NCI-H345 treated with DMSO at 0.1 percent for 48 hours (cell line): ENCODE measurements at regions not wholly inside any gene's neighbourhood (a gene's known extent, or its start where the extent isn't known, plus 50 kb on each side); places are given as distances from the start of the nearest gene placed in this dataset.

Experiments
- DNase-seq: peaks from one replicate; lab custom pipeline; 2025; ENCODE audit not compliant: unreplicated experiment; lab: John Stamatoyannopoulos, UW

DNA sequence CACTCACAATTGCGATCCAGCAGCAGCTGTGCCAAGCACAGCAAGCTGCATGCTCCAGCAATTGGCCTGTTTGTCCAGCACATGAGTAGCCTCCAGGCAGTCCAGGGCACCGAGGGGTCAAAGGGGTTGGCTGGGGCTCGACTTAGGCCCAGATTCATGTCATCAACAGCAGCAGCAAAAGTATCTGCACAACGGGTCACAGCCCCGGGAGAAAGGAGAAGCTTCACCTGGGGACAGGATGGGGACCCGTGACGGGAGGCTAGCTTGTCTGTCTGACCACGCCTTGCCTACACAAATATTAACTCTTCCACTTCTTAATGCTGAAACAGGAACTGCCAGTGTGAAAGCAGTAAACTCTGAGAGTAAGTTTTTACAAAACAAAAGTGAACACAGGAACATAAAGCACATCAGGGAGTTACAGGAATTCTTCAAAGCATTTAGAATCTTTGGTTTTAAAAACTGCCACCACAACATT is 191.2 kb downstream of the PIK3R1 start:
- no peak for DNase-seq

DNA sequence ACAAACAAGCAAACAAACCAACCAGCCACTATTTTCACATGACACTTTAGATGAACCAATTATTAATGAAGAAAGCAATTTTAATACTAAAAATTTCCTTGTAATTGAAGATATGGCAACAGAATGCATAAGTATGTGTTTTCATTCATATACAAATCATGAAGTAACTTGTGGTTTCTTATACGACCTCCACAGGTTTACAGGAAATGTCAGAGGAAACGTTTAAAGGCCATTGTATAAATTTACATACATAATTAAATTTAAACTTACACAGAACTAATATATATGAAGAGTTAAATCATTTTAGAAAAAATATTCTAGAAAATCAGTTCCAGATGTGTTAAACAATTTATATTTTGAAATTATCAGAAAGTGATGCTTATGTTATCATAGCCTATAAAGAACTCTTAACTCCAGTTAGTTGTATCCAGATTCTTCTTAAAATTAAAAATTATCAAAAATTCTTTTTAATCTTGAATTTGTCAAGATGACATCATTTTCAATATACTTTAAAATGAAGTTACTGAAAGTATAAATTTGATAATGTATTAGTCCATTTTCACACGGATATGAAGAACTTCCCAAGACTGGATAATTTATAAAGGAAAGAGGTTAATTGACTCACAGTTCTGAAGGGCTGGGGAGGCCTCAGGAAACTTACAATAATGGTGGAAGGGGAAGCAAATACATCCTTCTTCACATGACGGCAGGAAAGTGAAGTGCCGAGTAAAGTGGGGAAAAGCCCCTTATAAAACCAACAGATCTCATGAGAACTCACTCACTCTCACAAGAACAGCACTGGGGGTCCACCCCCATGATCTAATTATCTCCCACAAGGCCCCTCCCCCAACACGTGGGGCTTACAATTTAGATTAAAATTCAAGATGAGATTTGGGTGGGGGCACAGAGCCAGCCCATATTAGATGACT is 192.0 kb downstream of the PIK3R1 start:
- no peak for DNase-seq

DNA sequence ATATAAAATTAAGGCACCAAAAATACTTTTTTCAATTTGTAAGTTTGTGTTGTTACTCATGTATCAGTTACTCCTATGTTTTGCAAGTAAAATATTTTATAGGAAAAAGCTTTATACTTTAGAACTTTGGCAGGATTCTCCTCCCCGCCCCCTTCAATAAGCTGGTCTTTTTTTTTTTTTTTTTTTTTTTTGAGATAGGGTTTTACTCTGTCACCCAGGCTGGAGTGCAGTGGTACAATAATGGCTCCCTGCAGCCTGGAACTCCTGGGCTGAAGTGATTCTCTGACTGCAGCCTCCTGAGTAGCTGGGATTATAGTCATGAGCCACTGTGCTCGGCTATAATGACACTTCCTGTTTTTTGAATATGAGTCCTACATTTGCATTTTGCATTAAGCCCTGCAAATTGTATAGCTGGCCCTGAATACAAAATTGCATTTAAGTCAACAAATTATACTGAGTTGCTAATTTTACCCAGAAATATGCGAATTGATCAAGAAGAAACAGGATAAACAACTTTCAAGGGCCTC is 192.9 kb downstream of the PIK3R1 start:
- no peak for DNase-seq

DNA sequence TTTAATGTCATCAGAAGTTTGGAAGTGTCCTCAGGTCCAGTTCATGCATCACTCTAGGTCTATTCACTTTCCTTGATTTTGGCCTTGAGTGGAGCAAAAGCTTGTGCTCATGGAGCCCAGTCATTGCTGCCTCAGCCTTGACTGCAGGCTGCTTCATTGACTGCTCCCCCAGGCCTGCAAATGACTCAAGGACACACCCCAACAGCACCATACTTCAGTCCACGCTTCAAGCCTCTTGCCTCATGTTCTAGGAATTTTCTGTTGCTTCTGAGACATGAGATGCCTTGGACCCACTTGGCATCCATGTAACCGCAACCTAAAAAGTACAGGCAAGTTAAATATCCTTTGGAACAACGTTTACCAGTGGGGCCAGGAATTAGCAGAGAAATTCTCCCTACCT is 193.7 kb downstream of the PIK3R1 start:
- no peak for DNase-seq

DNA sequence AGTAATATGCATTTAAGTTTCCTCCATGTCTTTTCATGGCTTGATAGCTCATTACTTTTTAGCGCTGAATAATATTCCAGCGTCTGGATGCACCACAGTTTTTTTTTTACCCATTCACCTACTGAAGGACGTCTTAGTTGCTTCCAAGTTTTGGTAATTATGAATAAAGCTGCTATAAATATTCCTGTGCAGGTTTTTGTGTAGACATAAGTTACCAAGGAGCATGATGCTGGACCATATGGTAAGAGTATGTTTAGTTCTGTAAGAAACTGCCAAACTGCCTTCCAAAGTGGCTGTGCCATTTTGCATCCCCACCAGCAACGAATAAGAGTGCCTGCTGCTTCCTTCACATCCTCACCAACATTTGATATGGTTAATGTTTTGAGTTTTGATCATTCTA is 195.6 kb downstream of the PIK3R1 start:
- no peak for DNase-seq

DNA sequence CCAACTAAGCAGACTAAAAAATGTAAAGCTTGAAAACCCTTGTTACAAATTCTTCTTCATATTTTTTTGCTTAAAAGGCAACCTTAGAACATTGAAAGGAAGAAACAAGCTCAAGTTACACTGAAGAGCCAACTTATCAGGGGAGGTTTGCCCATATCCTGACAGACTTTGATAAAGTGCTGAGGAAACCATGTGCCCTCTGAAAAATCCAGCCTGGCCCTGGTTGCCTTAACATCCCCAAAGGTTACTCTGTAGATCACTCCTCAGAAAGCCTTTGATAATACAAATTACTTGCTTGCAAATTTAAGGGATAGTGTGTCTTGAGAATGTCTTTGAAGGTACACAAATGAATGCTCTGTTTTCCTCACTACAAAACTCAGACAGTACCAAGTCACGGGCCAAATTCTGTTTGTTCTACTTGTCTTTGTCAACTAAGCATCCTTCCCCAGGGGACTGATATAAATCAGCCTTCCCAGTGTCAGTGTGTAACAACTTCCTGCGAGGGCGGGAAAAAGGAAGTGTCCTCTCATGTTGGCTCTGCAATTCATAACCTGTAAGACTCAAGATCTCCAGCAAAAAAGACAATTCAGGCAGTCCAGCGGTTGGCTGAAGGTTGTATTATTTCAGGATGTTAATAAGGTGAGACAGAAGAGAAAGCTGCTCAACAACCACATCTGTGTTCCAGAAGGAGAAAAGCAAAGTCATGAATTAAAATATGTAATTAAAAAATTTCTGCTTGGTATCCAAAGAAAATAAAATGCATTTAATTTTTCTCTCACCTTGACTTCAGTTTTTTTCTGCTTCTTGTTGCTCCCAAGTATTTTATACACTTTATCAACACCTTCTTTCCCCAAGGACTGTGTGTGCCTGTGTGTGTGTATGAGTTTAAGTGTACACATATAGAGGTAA is 199.9 kb downstream of the PIK3R1 start:
- no peak for DNase-seq

DNA sequence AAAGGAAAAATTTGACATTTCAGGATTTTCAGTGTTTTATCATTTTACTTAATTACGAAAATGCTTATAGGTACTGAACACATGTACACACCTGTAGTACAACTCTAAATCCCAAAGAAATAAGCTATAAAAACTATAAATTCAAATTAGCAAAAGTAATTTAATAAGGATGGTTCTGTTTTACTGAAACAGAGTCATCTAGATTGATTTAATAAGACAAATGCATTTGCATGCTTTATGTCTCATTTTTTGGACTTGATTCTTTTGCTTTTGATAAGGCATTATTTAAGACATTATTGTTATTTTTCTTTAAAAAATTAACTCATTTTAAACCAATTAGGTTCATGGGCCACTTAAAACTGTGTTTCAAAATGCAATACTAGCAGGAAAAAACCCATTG is 201.2 kb downstream of the PIK3R1 start:
- no peak for DNase-seq

DNA sequence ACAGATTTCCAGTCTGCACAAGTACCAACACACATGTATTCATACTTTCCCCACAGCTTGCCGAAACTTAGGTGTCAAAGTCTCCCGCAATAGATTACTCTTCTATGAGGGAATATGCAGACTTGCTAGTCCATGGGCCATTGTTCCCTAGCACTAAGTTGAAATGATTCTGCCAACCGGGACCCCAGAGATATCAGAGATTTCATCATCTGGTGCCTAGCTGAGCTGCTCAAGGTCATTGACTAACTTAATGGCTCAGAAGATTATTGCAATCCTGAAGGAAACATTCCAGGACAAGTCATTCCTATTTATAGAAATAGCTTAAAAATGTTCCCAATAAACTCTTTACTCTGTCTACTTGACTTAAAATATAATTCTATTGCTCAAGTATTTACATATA is 202.6 kb downstream of the PIK3R1 start:
- no peak for DNase-seq

DNA sequence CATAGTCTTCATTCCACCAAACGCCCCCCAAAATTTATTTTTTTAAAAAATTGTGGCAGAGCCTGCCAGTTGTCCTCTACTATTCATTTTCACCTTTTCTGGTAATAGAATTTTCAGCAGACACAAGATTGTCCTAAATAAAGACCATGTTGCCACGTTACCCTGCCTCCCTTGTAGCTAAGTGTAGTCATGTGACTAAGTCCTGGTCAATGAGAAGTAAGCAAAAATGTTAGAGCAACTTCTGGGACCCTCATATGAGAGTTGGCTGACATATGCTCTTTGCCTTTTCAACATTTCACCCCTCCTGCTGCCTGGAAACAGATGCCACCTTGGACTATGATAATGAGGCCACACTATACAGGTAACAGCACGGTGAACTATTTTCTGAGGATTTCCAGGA is 203.1 kb downstream of the PIK3R1 start:
- DNase-seq: no peak

DNA sequence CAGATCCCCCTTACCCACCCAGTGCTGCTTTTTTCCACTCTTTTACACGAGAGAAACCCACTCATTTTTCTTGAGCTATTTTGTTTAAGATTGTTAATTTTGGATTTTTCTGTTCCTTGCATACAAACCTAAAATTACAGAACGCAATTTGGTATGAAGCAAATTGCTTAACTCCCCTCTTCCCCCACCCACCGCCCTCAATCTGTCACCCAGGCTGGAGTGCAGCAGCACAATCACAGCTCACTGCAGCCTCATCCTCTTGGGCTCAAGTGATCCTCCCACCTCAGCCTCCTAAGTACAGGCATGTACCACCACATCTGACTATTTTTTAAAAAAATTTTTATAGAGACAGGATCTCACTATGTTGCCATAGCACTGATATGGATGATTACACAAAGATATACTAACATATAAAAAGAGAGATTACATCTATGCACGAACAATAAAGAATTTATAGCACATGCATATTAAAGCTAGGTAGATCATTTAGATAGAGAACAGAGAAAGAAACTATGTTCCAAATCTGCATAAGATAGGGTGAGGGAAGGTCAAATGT is 203.6 kb downstream of the PIK3R1 start:
- DNase-seq: no peak

DNA sequence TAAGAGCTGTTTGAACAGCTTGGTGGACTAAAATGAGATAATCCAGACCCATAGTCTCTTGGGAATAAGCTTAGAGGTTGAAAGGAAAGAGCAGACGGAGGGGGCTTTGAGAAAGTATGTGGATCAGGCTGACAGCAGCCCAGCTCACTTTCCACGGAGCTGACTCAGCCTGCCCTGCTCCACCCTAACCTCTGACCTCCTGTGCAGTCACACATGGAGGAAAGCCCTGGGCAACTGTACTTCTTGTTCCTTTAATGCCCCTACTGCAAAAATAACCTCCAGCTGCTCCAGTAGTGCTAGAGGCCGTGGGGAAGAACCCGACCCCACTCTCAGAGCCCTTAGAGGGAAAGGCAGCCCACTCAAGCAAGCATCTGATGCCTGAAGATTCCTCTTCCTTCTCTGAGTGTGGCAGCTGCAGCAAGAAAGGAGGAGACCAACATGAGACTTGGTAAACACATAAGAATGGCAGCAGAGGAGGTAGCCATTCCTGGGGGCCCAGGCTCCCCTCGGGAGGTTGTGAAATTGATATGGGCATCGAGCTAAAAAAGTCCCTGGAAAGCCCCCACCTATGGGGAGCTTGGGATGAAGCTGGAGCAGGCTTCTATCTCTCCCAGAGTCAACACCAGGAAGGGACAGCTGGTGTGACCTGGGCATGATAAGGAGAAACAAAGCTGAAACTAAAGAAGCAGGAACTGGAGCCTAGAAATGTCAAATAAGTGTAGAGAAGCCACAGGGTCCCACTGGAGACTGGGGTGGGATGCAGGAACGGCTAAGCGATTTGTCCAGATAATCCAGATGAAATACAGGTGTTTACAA is 204.3 kb downstream of the PIK3R1 start:
- no peak for DNase-seq

DNA sequence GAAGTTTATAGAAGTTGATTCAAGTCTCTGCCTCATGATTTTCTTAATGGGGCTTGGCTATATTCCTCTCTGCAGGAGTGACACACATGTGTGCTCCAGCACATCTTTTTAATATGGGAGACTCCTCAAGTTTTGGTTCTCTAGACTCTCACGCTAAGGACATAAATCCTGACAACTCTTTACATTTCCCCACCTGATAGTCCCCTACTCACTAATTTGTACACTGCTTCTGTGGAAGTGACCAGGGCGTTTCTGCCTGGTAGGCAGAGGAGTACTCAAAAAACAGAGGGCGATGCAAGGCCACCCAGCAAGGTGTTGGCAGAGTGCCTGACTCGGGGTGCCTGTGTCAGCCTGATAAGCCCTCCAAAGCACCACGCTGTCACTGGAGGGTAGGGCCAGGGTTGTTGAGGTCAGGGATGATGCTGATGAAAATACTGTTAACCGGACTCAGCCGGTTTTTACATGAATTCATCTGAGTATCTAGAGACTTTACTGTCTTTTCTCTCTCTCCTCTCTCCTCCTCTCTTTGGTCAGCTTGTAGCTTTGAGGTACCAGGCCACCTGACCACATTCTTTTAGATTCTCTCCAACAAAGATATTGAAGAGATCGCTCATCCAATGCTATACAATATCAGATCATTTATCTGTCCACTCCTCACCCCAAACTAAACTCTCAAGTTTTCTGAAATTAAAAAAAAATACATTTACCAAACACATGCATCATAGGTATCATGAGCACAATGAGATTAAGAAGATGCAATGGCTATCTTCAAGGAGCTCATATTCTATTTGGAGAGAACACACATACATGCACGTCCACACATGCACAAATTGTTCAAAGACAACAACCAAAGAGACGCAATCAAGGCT is 205.2 kb downstream of the PIK3R1 start:
- DNase-seq: no peak

DNA sequence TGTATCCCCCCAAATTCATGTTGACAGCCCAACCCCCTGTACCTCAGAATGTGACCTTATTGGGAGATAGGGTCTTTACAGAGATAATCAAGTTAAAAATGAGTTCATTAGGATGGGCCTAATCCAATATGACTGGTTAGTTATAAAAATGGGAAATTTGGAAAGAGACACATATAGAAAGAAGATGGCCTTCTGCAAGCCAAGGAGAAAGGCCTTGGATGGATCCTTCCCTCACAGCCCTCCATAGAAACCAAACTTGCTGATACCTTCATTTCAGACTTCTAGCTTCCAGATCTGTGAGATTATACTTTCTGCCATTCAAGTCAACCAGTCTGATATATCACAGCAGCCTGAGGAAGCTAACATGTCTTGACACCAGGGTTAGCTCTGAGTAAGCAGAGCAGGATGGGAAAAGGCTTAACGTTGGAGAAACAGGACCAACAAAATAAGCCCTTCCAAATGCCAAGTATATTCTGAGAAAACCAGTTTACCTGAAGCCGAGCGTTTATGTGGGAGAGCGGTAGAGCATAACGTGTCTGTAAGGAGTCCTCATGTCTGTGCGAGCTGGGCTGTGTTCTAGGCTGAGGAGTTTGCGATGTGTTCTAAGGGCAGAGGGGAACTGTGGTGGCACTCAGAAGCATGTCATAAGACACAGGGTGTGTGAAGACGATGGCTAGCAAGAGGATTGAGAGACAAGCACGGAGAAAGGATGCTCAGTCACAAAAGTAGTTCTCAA is 206.1 kb downstream of the PIK3R1 start:
- DNase-seq: no peak

DNA sequence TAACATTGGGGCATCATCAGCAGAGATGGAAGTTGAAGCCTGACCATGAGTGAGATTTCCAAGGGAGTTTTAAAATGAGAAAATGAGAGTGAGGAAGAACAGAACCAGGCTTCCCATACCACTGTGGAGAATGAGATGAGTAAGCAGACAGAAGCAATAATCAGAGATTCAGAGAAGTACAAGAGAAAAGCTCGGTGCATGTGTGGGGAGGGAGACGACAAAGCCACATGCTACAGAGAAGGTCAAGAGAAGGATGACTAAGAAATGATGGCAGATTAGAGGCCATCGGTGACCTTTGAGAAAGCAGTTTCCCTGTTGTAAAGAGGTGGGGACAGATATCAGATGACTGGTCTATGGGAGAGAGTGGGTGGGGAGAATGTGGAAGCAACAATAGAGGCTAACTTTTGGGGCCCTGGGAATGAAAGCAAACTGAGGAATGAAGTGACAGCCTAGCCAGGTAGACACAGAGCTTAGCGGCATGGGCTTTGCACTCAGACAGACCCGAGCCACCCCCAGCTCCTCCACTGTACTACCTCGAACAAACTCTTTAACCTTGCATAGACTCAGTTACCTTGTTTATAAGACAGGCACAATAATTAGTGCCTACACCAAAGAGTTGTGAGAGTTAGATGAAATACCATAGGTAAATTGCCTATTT is 207.7 kb downstream of the PIK3R1 start:
- no peak for DNase-seq

DNA sequence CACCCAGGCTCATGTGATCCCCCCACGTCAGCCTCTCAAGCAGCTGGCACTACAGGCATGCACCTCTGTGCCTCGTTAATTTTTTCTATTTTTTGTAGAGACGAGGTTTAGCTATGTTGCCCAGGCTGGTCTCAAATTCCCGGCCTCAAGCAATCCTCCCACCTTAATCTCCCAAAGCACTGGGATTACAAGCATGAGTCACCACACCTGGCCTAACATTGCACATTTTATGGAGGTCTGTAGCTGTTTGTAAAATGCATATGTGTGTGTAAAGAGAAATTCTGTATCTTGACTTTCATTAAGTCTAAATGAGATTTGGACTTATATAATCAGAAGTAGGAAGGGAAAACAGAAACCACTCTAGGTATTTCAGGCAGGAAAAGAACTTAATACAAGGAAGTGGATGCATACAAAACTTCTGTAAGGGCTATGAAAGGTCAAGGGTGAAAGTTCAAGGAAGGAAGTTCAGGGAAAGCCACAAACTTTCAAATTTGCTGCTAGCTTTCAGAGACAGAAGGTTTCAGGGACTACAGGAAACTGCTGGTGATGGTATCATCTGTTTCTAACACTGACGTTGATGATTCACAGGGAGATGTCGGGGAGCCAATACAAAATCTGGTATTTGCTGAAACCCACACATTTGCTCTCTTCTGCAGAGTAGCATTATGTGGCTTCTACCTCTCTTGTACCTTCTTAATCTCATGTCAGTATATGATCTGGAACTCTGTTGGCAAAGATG is 209.4 kb downstream of the PIK3R1 start:
- DNase-seq: no peak

DNA sequence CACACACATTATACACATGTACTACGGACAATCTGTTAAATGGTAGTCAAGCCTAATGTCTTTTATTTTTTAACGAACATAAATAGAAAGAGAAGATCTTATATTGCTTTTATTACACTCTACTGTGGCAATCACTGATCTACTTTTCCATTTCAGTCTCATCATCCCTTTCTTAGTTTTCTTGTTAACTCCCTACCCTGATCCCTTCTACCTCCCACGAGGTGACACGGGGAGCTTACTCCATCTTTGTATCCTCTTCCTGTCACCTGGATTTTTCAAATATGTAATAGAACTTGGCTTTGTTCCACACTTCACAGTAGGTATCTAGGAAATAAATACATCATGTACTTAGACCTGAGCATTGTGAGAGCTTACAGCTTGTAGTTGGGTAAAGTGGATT is 211.0 kb downstream of the PIK3R1 start:
- peak; percentile 8 for DNase-seq

DNA sequence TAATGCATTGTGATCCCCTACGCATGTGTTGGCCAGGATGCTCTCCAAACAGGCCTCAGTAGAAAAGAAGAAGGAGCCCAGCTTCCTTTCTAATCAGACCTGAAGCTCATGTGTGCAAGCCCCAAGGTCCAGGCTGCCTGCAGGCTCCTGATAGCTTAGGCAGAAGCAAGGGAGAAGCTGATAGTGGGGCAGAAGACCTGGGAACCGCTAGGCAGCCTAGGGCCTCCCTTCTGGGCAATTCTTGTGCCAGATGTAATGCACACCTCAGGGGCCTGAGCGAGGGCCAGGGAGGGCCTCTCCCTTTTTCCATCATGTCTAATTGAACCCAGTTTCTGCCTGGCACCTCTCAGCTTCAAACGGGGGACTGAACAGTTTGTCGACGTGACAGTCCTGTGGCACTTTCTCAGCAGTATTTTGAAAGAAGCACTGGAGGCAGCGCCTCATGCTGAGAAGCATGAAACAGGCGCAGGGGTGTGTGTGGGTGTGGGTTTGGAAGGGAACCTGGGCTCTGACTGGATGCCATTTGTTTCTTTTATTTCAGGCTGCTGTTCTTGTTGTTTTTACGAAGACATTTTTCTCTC is 212.8 kb downstream of the PIK3R1 start:
- DNase-seq: no peak
